Fibroblast of skin of right biceps (primary cell): ENCODE measurements at regions not wholly inside any gene's neighbourhood (a gene's known extent, or its start where the extent isn't known, plus 50 kb on each side); places are given as distances from the start of the nearest gene placed in this dataset.

Experiments
- DNase-seq: peaks from one replicate; pipeline ENCODE4 v3.0.0-alpha.2; 2013

- DNase-seq: no peak
These were observed 124.4 kb downstream of the CTTN start for GRCh38 chr11:70522593-70523311.

GRCh38 chr11:70523384-70524095 lies 125.2 kb downstream of the CTTN start:
- no peak for DNase-seq

GRCh38 chr11:70524096-70524922 lies 126.0 kb downstream of the CTTN start:
- DNase-seq: peak; percentile 46

- no peak for DNase-seq
These were observed 126.7 kb downstream of the CTTN start for GRCh38 chr11:70525006-70525405.

- no peak for DNase-seq
These were observed 127.1 kb downstream of the CTTN start for GRCh38 chr11:70525466-70525865.

GRCh38 chr11:70526116-70527045 lies 128.1 kb downstream of the CTTN start:
- DNase-seq: no peak

- DNase-seq: no peak
These were observed 128.7 kb downstream of the CTTN start for GRCh38 chr11:70527046-70527395.

GRCh38 chr11:70527429-70528045 lies 129.2 kb downstream of the CTTN start:
- no peak for DNase-seq

GRCh38 chr11:70528046-70528793 lies 129.9 kb downstream of the CTTN start:
- no peak for DNase-seq

GRCh38 chr11:70528794-70529580 lies 130.7 kb downstream of the CTTN start:
- DNase-seq: no peak

- DNase-seq: no peak
These were observed 131.7 kb downstream of the CTTN start for GRCh38 chr11:70530010-70530409.

GRCh38 chr11:70530629-70531185 lies 132.4 kb downstream of the CTTN start:
- DNase-seq: no peak

GRCh38 chr11:70531281-70532065 lies 133.1 kb downstream of the CTTN start:
- DNase-seq: no peak

- no peak for DNase-seq
These were observed 133.7 kb downstream of the CTTN start for GRCh38 chr11:70532066-70532440.

- DNase-seq: no peak
These were observed 134.4 kb downstream of the CTTN start for GRCh38 chr11:70532731-70533130.

- DNase-seq: no peak
These were observed 137.1 kb downstream of the CTTN start for GRCh38 chr11:70535191-70535971.

GRCh38 chr11:70536051-70536877 lies 137.9 kb downstream of the CTTN start:
- no peak for DNase-seq
